Fibroblast of skin of right biceps (primary cell): ENCODE measurements at regions not wholly inside any gene's neighbourhood (a gene's known extent, or its start where the extent isn't known, plus 50 kb on each side); places are given as distances from the start of the nearest gene placed in this dataset.

Experiments used
- DNase-seq: peaks from one replicate; pipeline ENCODE4 v3.0.0-alpha.2; 2013

GRCh38 chr4:38489924-38490639 is 173.9 kb upstream of the KLF3 start:
- DNase-seq = peak; percentile 20

- no peak for DNase-seq
Measured at GRCh38 chr4:38490753-38491446, 173.1 kb upstream of the KLF3 start.

GRCh38 chr4:38491854-38492478 is 172.0 kb upstream of the KLF3 start:
- DNase-seq = no peak

GRCh38 chr4:38493066-38493465 is 170.9 kb upstream of the KLF3 start:
- no peak for DNase-seq

- DNase-seq = no peak
Measured at GRCh38 chr4:38495446-38495845, 168.6 kb upstream of the KLF3 start.

GRCh38 chr4:38497121-38497520 is 166.9 kb upstream of the KLF3 start:
- no peak for DNase-seq

GRCh38 chr4:38499101-38499500 is 164.9 kb upstream of the KLF3 start:
- DNase-seq = peak; percentile 40

GRCh38 chr4:38500433-38500832 is 163.6 kb upstream of the KLF3 start:
- peak; percentile 9 for DNase-seq

- DNase-seq = no peak
Measured at GRCh38 chr4:38501698-38502097, 162.3 kb upstream of the KLF3 start.

GRCh38 chr4:38503689-38504395 is 160.2 kb upstream of the KLF3 start:
- DNase-seq = no peak

- no peak for DNase-seq
Measured at GRCh38 chr4:38504396-38504715, 159.6 kb upstream of the KLF3 start.

- no peak for DNase-seq
Measured at GRCh38 chr4:38509551-38509950, 154.4 kb upstream of the KLF3 start.

- no peak for DNase-seq
Measured at GRCh38 chr4:38510201-38510600, 153.8 kb upstream of the KLF3 start.

- DNase-seq = no peak
Measured at GRCh38 chr4:38511702-38512101, 152.3 kb upstream of the KLF3 start.

GRCh38 chr4:38512840-38513239 is 151.2 kb upstream of the KLF3 start:
- no peak for DNase-seq

GRCh38 chr4:38514465-38515146 is 149.4 kb upstream of the KLF3 start:
- DNase-seq = no peak

- no peak for DNase-seq
Measured at GRCh38 chr4:38516190-38516589, 147.8 kb upstream of the KLF3 start.

GRCh38 chr4:38519666-38520065 is 144.3 kb upstream of the KLF3 start:
- DNase-seq = no peak

- no peak for DNase-seq
Measured at GRCh38 chr4:38523054-38523453, 140.9 kb upstream of the KLF3 start.

- DNase-seq = no peak
Measured at GRCh38 chr4:38523524-38524448, 140.2 kb upstream of the KLF3 start.

- no peak for DNase-seq
Measured at GRCh38 chr4:38526412-38526811, 137.6 kb upstream of the KLF3 start.
